Natural killer cell (primary cell): ENCODE measurements at regions not wholly inside any gene's neighbourhood (a gene's known extent, or its start where the extent isn't known, plus 50 kb on each side); places are given as distances from the start of the nearest gene placed in this dataset.

Experiments used
- ATAC-seq, 3 donors: fragments of 150-1000 bp in 2 of 3; fragments of 200-7000 bp in 1 of 3; cut with Tn5 transposase; 1 replicate in 1 of 3; 2 replicates in 2 of 3; pipeline ENCODE4 v1.10.0; 2021; ENCODE audit warnings: mild to moderate bottlenecking in 2 of 3, moderate library complexity in 2 of 3
- DNase-seq, 2 donors: peaks; one replicate each; pipeline versions ENCODE4 v3.0.0 to v3.0.0-alpha.2; 2013 to 2021; ENCODE audit warnings: mixed read lengths in 1 of 2
- H3K27ac ChIP-seq: one replicate; pipeline ENCODE4 v1.5.1; 2013; ENCODE audit warnings: mild to moderate bottlenecking, low read length
- H3K27me3 ChIP-seq: one replicate; pipeline ENCODE4 v1.6.1; 2013; ENCODE audit warnings: low read length; ENCODE audit not compliant: control insufficient read depth, insufficient read depth
- H3K36me3 ChIP-seq: one replicate; pipeline ENCODE4 v1.6.1; 2013; ENCODE audit warnings: low read length; ENCODE audit not compliant: control insufficient read depth, insufficient read depth
- H3K4me1 ChIP-seq: one replicate; pipeline ENCODE4 v1.6.1; 2013; ENCODE audit warnings: low read length; ENCODE audit not compliant: control insufficient read depth, insufficient read depth
- H3K4me3 ChIP-seq: one replicate; pipeline ENCODE4 v1.5.1; 2013; ENCODE audit warnings: low read length
- H3K9me3 ChIP-seq: one replicate; pipeline ENCODE4 v1.6.1; 2013; ENCODE audit warnings: low read length; ENCODE audit not compliant: control insufficient read depth, insufficient read depth
- H3K27ac Mint-ChIP-seq, 2 donors: one replicate each; pipeline ENCODE4 v1.8.0; 2022; ENCODE audit warnings: mild to moderate bottlenecking in 2 of 2, mixed read lengths in 2 of 2, moderate library complexity in 1 of 2
- H3K27me3 Mint-ChIP-seq, 2 donors: one replicate each; pipeline ENCODE4 v1.8.0; 2022; ENCODE audit warnings: low read depth in 2 of 2, mixed read lengths in 2 of 2
- H3K36me3 Mint-ChIP-seq: one replicate; pipeline ENCODE4 v1.8.0; 2022; ENCODE audit warnings: mixed read lengths
- H3K4me1 Mint-ChIP-seq, 2 donors: one replicate each; pipeline ENCODE4 v1.8.0; 2022; ENCODE audit warnings: mixed read lengths in 2 of 2
- H3K4me3 Mint-ChIP-seq: one replicate; pipeline ENCODE4 v1.8.0; 2022; ENCODE audit warnings: mild to moderate bottlenecking, moderate library complexity, mixed read lengths
- H3K9me3 Mint-ChIP-seq, 2 donors: one replicate each; pipeline ENCODE4 v1.8.0; 2022; ENCODE audit warnings: mixed read lengths in 2 of 2
- CTCF ChIP-seq: fragments of 200-600 bp; IDR thresholded peaks from one replicate; pipeline ENCODE4 v1.8.0; 2022; ENCODE audit warnings: antibody characterized with exemption
- WGBS: methylation state at CpG from one replicate; pipeline ENCODE4 v1.1.7; 2013; ENCODE audit warnings: missing lambda C conversion rate; ENCODE audit not compliant: insufficient coverage; 5-methylcytosine and 5-hydroxymethylcytosine counted together
- intact Hi-C: fragments of 100-400 bp; cut with micrococcal nuclease; formaldehyde crosslinking; loops from one replicate; pipeline ENCODE4 v1.14.2; 2022

- no peaks in the 10 kb centered on the region for H3K36me3 ChIP-seq
- H3K9me3 Mint-ChIP-seq, result no peaks in the 10 kb centered on the region
- no peak for TF ChIP-seq CTCF
- H3K27me3 Mint-ChIP-seq, result peaks cover 49 to 63% of the 10 kb centered on the region in 2 donors
- no peak overlapping the region for H3K27ac ChIP-seq
- no peaks in the 10 kb centered on the region for H3K36me3 Mint-ChIP-seq
- WGBS, result 87% methylated on average over 14 of the region's 14 CpGs
- no peak for DNase-seq
- intact Hi-C loops, result no loop called here
- no peak overlapping the region for H3K27ac Mint-ChIP-seq
- H3K4me1 ChIP-seq, result no peaks in the 10 kb centered on the region
- H3K4me3 ChIP-seq, result no peak overlapping the region
- peaks cover 0 to 5% of the 10 kb centered on the region in 2 donors for H3K4me1 Mint-ChIP-seq
- H3K4me3 Mint-ChIP-seq, result no peak overlapping the region
- H3K27me3 ChIP-seq, result peaks cover 8% of the 10 kb centered on the region
- H3K9me3 ChIP-seq, result no peaks in the 10 kb centered on the region
- ATAC-seq, result no peak
These were observed 72.3 kb upstream of the LRIG1 start for GRCh38 chr3:66572938-66573710.

- H3K36me3 ChIP-seq, result no peaks in the 10 kb centered on the region
- peaks cover 0 to 5% of the 10 kb centered on the region in 2 donors for H3K4me1 Mint-ChIP-seq
- ATAC-seq, result no peak
- no peak overlapping the region for H3K27ac ChIP-seq
- H3K27me3 Mint-ChIP-seq, result peaks cover 52 to 63% of the 10 kb centered on the region in 2 donors
- H3K36me3 Mint-ChIP-seq, result no peaks in the 10 kb centered on the region
- H3K4me3 Mint-ChIP-seq, result no peak overlapping the region
- WGBS, result no CpG with 5 or more reads among the region's 2 CpGs
- DNase-seq, result no peak
- peaks cover 0 to 3% of the 10 kb centered on the region in 2 donors for H3K9me3 Mint-ChIP-seq
- H3K9me3 ChIP-seq, result no peaks in the 10 kb centered on the region
- H3K27ac Mint-ChIP-seq, result no peak overlapping the region
- intact Hi-C loops, result no loop called here
- peaks cover 13% of the 10 kb centered on the region for H3K27me3 ChIP-seq
- no peak overlapping the region for H3K4me3 ChIP-seq
- TF ChIP-seq CTCF, result no peak
- no peaks in the 10 kb centered on the region for H3K4me1 ChIP-seq
These were observed 73.3 kb upstream of the LRIG1 start for GRCh38 chr3:66574091-66574490.

GRCh38 chr3:66577426-66578203, 76.8 kb upstream of the LRIG1 start:
- Mint-ChIP-seq H3K36me3 (no peaks in the 10 kb centered on the region), H3K4me1 (peaks cover 11% of the 10 kb centered on the region in 2 donors), H3K4me3 (no peak overlapping the region), H3K27ac (no peak overlapping the region), H3K9me3 (peaks cover 3 to 5% of the 10 kb centered on the region in 2 donors), H3K27me3 (peaks cover 57 to 74% of the 10 kb centered on the region in 2 donors)
- DNase-seq (no peak), ATAC-seq (no peak)
- Histone ChIP-seq H3K27ac (no peak overlapping the region), H3K4me1 (peaks cover 6% of the 10 kb centered on the region), H3K9me3 (peaks cover 7% of the 10 kb centered on the region), H3K4me3 (no peak overlapping the region), H3K36me3 (no peaks in the 10 kb centered on the region), H3K27me3 (peaks cover 39% of the 10 kb centered on the region)
- no peak for TF ChIP-seq CTCF
- intact Hi-C loops, result no loop called here
- 85% methylated on average over 6 of the region's 7 CpGs for WGBS
